Hematopoietic multipotent progenitor cell treated with erythropoietin and hydrocortisone succinate and interleukin-3 and kit ligand, for 4 days (in vitro differentiated cells): ENCODE measurements at regions not wholly inside any gene's neighbourhood (a gene's known extent, or its start where the extent isn't known, plus 50 kb on each side); places are given as distances from the start of the nearest gene placed in this dataset.
"Not testable (repeated sequence)": the region's sequence is repeated elsewhere in the genome, so short reads cannot be mapped to it uniquely, and the experiment has no call there.

Experiments
- DNase-seq: peaks from one replicate; pipeline ENCODE4 v3.0.0-alpha.2; 2015

GRCh38 chr1:60637651-60638050 lies 444.7 kb upstream of the NFIA start:
- DNase-seq: no peak

GRCh38 chr1:60636946-60637345 lies 445.4 kb upstream of the NFIA start:
- no peak for DNase-seq

- DNase-seq: no peak
Measured at GRCh38 chr1:60634106-60634505, 448.3 kb upstream of the NFIA start.

GRCh38 chr1:60622486-60622885 lies 459.9 kb upstream of the NFIA start:
- no peak for DNase-seq

- peak; percentile 65 for DNase-seq
Measured at GRCh38 chr1:60621368-60621851, 461.0 kb upstream of the NFIA start.

GRCh38 chr1:60620087-60620486 lies 462.3 kb upstream of the NFIA start:
- DNase-seq: peak; percentile 32

GRCh38 chr1:60619581-60619980 lies 462.8 kb upstream of the NFIA start:
- no peak for DNase-seq

GRCh38 chr1:60615666-60616065 lies 466.7 kb upstream of the NFIA start:
- no peak for DNase-seq

- DNase-seq: no peak
Measured at GRCh38 chr1:60612790-60613189, 469.6 kb upstream of the NFIA start.

GRCh38 chr1:60606921-60607320 lies 475.4 kb upstream of the NFIA start:
- DNase-seq: not testable (repeated sequence)

- DNase-seq: peak; percentile 25
Measured at GRCh38 chr1:60600532-60600931, 481.8 kb upstream of the NFIA start.

GRCh38 chr1:60599574-60599973 lies 482.8 kb upstream of the NFIA start:
- no peak for DNase-seq

- DNase-seq: no peak
Measured at GRCh38 chr1:60598041-60598910, 484.1 kb upstream of the NFIA start.

- DNase-seq: no peak
Measured at GRCh38 chr1:60596791-60597750, 485.3 kb upstream of the NFIA start.

- no peak for DNase-seq
Measured at GRCh38 chr1:60591583-60591982, 490.8 kb upstream of the NFIA start.

- no peak for DNase-seq
Measured at GRCh38 chr1:60589916-60590315, 492.4 kb upstream of the NFIA start.

- DNase-seq: no peak
Measured at GRCh38 chr1:60589046-60589748, 493.2 kb upstream of the NFIA start.

- DNase-seq: no peak
Measured at GRCh38 chr1:60584371-60584770, 498.0 kb upstream of the NFIA start.

GRCh38 chr1:60583696-60584095 lies 498.7 kb upstream of the NFIA start:
- DNase-seq: peak; percentile 37

GRCh38 chr1:60581455-60582220 lies 500.7 kb upstream of the NFIA start:
- no peak for DNase-seq

GRCh38 chr1:60577029-60577428 lies 503.5 kb upstream of the C1orf87 start:
- DNase-seq: no peak

- DNase-seq: peak; percentile 58
Measured at GRCh38 chr1:60575326-60575977, 501.9 kb upstream of the C1orf87 start.
